Cardiac fibroblast (primary cell): ENCODE measurements at regions not wholly inside any gene's neighbourhood (a gene's known extent, or its start where the extent isn't known, plus 50 kb on each side); places are given as distances from the start of the nearest gene placed in this dataset.

Experiments used
- DNase-seq, 2 donors: peaks; one replicate each; pipeline versions ENCODE4 v3.0.0 to v3.0.0-alpha.2; 2010; ENCODE audit warnings: low read depth in 2 of 2
- H3K4me3 ChIP-seq, 2 donors: replicated peaks in 1 of 2; 1 replicate in 1 of 2; 2 replicates in 1 of 2; pipeline ENCODE4 v1.5.1; 2011; ENCODE audit warnings: low read depth in 2 of 2, low read length in 2 of 2, mild to moderate bottlenecking in 2 of 2, moderate library complexity in 1 of 2
- CTCF ChIP-seq: IDR thresholded peaks from one replicate; pipeline ENCODE4 v1.5.1; 2011; ENCODE audit warnings: low read depth, mild to moderate bottlenecking, low read length, inconsistent platforms

- H3K4me3 ChIP-seq = no peak overlapping the region
- no peak for DNase-seq
- TF ChIP-seq CTCF = no peak
Observed at GRCh38 chr5:18829539-18829938, 1158.5 kb downstream of the CDH18 start.

- TF ChIP-seq CTCF = no peak
- no peak for DNase-seq
- H3K4me3 ChIP-seq = no peak overlapping the region
Observed at GRCh38 chr5:18850216-18850615, 1137.8 kb downstream of the CDH18 start.

- no peak overlapping the region for H3K4me3 ChIP-seq
- no peak for TF ChIP-seq CTCF
- DNase-seq = no peak
Observed at GRCh38 chr5:18872978-18873377, 1115.0 kb downstream of the CDH18 start.

GRCh38 chr5:18876565-18876964 is 1111.4 kb downstream of the CDH18 start:
- DNase-seq = no peak
- no peak for TF ChIP-seq CTCF
- no peak overlapping the region for H3K4me3 ChIP-seq

- no peak for DNase-seq
- no peak overlapping the region for H3K4me3 ChIP-seq
- no peak for TF ChIP-seq CTCF
Observed at GRCh38 chr5:18881615-18882014, 1106.4 kb downstream of the CDH18 start.

GRCh38 chr5:18882154-18882553 is 1105.8 kb downstream of the CDH18 start:
- no peak for DNase-seq
- TF ChIP-seq CTCF = no peak
- H3K4me3 ChIP-seq = no peak overlapping the region

GRCh38 chr5:18888821-18889220 is 1099.2 kb downstream of the CDH18 start:
- no peak overlapping the region for H3K4me3 ChIP-seq
- no peak for DNase-seq
- TF ChIP-seq CTCF = no peak
